ENCODE measurements at regions not wholly inside any gene's neighbourhood (a gene's known extent, or its start where the extent isn't known, plus 50 kb on each side); places are given as distances from the start of the nearest gene placed in this dataset.

GRCh38 chr14:101153691-101154090 lies 250.2 kb upstream of the RTL1 start:
- 79 to 85% methylated on average over 2 of the region's 2 CpGs for WGBS, 2 donors
- H3K4me1 ChIP-seq (ENCODE audit: control insufficient read depth in 1 of 2, insufficient read depth in 2 of 2, low read length in 2 of 2): no peaks in the 10 kb centered on the region
- no peak for ATAC-seq (ENCODE audit: low FRiP score)
- intact Hi-C loops (cut with DNase I): no loop called here
- no peaks in the 10 kb centered on the region for H3K36me3 ChIP-seq (ENCODE audit: control insufficient read depth in 1 of 2, insufficient read depth in 2 of 2, low read length in 1 of 2)
- no peak overlapping the region for H3K27ac ChIP-seq (ENCODE audit: low read depth in 1 of 2, low read length in 2 of 2)
- no peak overlapping the region for H3K4me3 ChIP-seq (ENCODE audit: low read length in 2 of 2)
- H3K9me3 ChIP-seq (ENCODE audit: control insufficient read depth, low read length): peaks cover 2% of the 10 kb centered on the region
- DNase-seq: no peak
- H3K27me3 ChIP-seq (ENCODE audit: control insufficient read depth in 1 of 2, insufficient read depth in 2 of 2, low read length in 1 of 2): no peaks in the 10 kb centered on the region

- Histone ChIP-seq H3K4me1 (ENCODE audit: control insufficient read depth in 1 of 2, insufficient read depth in 2 of 2, low read length in 2 of 2) (no peaks in the 10 kb centered on the region), H3K9me3 (ENCODE audit: control insufficient read depth, low read length) (peaks cover 2% of the 10 kb centered on the region), H3K36me3 (ENCODE audit: control insufficient read depth in 1 of 2, insufficient read depth in 2 of 2, low read length in 1 of 2) (no peaks in the 10 kb centered on the region), H3K27me3 (ENCODE audit: control insufficient read depth in 1 of 2, insufficient read depth in 2 of 2, low read length in 1 of 2) (no peaks in the 10 kb centered on the region), H3K4me3 (ENCODE audit: low read length in 2 of 2) (no peak overlapping the region), H3K27ac (ENCODE audit: low read depth in 1 of 2, low read length in 2 of 2) (no peak overlapping the region)
- DNase-seq (no peak), ATAC-seq (ENCODE audit: low FRiP score) (no peak)
- 76 to 78% methylated on average over 4 of the region's 4 CpGs for WGBS, 2 donors
- intact Hi-C loops (cut with DNase I): no loop called here
Observed at GRCh38 chr14:101155575-101155974, 252.1 kb upstream of the RTL1 start.

GRCh38 chr14:101167428-101167827 lies 263.9 kb upstream of the RTL1 start:
- 61 to 72% methylated on average over 3 of the region's 3 CpGs for WGBS, 2 donors

GRCh38 chr14:101169267-101169666 lies 265.7 kb upstream of the RTL1 start:
- no peaks in the 10 kb centered on the region for H3K4me1 ChIP-seq (ENCODE audit: control insufficient read depth in 1 of 2, insufficient read depth in 2 of 2, low read length in 2 of 2)
- no peaks in the 10 kb centered on the region for H3K27me3 ChIP-seq (ENCODE audit: control insufficient read depth in 1 of 2, insufficient read depth in 2 of 2, low read length in 1 of 2)
- DNase-seq (no peak), ATAC-seq (ENCODE audit: low FRiP score) (no peak)
- intact Hi-C loops (cut with DNase I): no loop called here
- peaks cover 3% of the 10 kb centered on the region for H3K9me3 ChIP-seq (ENCODE audit: control insufficient read depth, low read length)
- no peaks in the 10 kb centered on the region for H3K36me3 ChIP-seq (ENCODE audit: control insufficient read depth in 1 of 2, insufficient read depth in 2 of 2, low read length in 1 of 2)
- H3K27ac ChIP-seq (ENCODE audit: low read depth in 1 of 2, low read length in 2 of 2): no peak overlapping the region
- WGBS, 2 donors: 63 to 69% methylated on average over 8 of the region's 8 CpGs
- H3K4me3 ChIP-seq (ENCODE audit: low read length in 2 of 2): no peak overlapping the region

More at GRCh38 chr14:101167428-101167827, 263.9 kb upstream of the RTL1 start:
- intact Hi-C loops (cut with DNase I): no loop called here
- Histone ChIP-seq H3K27ac (ENCODE audit: low read depth in 1 of 2, low read length in 2 of 2) (no peak overlapping the region), H3K4me3 (ENCODE audit: low read length in 2 of 2) (no peak overlapping the region), H3K36me3 (ENCODE audit: control insufficient read depth in 1 of 2, insufficient read depth in 2 of 2, low read length in 1 of 2) (no peaks in the 10 kb centered on the region), H3K4me1 (ENCODE audit: control insufficient read depth in 1 of 2, insufficient read depth in 2 of 2, low read length in 2 of 2) (no peaks in the 10 kb centered on the region), H3K9me3 (ENCODE audit: control insufficient read depth, low read length) (peaks cover 2% of the 10 kb centered on the region), H3K27me3 (ENCODE audit: control insufficient read depth in 1 of 2, insufficient read depth in 2 of 2, low read length in 1 of 2) (no peaks in the 10 kb centered on the region)
- DNase-seq: no peak
- ATAC-seq (ENCODE audit: low FRiP score): no peak

- DNase-seq (no peak), ATAC-seq (ENCODE audit: low FRiP score) (no peak)
- intact Hi-C loops (cut with DNase I): no loop called here
Observed at GRCh38 chr14:101171650-101172049, 268.1 kb upstream of the RTL1 start.

GRCh38 chr14:101173698-101174521 lies 270.4 kb upstream of the RTL1 start:
- ATAC-seq (ENCODE audit: low FRiP score) (no peak), DNase-seq (no peak)
- no peaks in the 10 kb centered on the region for H3K36me3 ChIP-seq (ENCODE audit: control insufficient read depth in 1 of 2, insufficient read depth in 2 of 2, low read length in 1 of 2)
- WGBS, 2 donors: 65 to 67% methylated on average over 9 of the region's 9 CpGs
- H3K4me1 ChIP-seq (ENCODE audit: control insufficient read depth in 1 of 2, insufficient read depth in 2 of 2, low read length in 2 of 2): no peaks in the 10 kb centered on the region
- intact Hi-C loops (cut with DNase I): no loop called here
- H3K9me3 ChIP-seq (ENCODE audit: control insufficient read depth, low read length): peaks cover 3% of the 10 kb centered on the region
- no peaks in the 10 kb centered on the region for H3K27me3 ChIP-seq (ENCODE audit: control insufficient read depth in 1 of 2, insufficient read depth in 2 of 2, low read length in 1 of 2)
- H3K27ac ChIP-seq (ENCODE audit: low read depth in 1 of 2, low read length in 2 of 2): no peak overlapping the region
- H3K4me3 ChIP-seq (ENCODE audit: low read length in 2 of 2): no peak overlapping the region

More at GRCh38 chr14:101171650-101172049, 268.1 kb upstream of the RTL1 start:
- H3K9me3 ChIP-seq (ENCODE audit: control insufficient read depth, low read length): peaks cover 3% of the 10 kb centered on the region
- no peaks in the 10 kb centered on the region for H3K4me1 ChIP-seq (ENCODE audit: control insufficient read depth in 1 of 2, insufficient read depth in 2 of 2, low read length in 2 of 2)
- 90 to 93% methylated on average over 5 of the region's 5 CpGs for WGBS, 2 donors
- H3K27me3 ChIP-seq (ENCODE audit: control insufficient read depth in 1 of 2, insufficient read depth in 2 of 2, low read length in 1 of 2): no peaks in the 10 kb centered on the region
- H3K4me3 ChIP-seq (ENCODE audit: low read length in 2 of 2): no peak overlapping the region
- H3K36me3 ChIP-seq (ENCODE audit: control insufficient read depth in 1 of 2, insufficient read depth in 2 of 2, low read length in 1 of 2): no peaks in the 10 kb centered on the region
- H3K27ac ChIP-seq (ENCODE audit: low read depth in 1 of 2, low read length in 2 of 2): no peak overlapping the region

GRCh38 chr14:101174522-101174838 lies 271.0 kb upstream of the RTL1 start:
- 73 to 74% methylated on average over 12 of the region's 12 CpGs for WGBS, 2 donors
- DNase-seq (no peak), ATAC-seq (ENCODE audit: low FRiP score) (no peak)
- intact Hi-C loops (cut with DNase I): no loop called here
- Histone ChIP-seq H3K9me3 (ENCODE audit: control insufficient read depth, low read length) (peaks cover 1% of the 10 kb centered on the region), H3K27ac (ENCODE audit: low read depth in 1 of 2, low read length in 2 of 2) (no peak overlapping the region), H3K4me3 (ENCODE audit: low read length in 2 of 2) (no peak overlapping the region), H3K4me1 (ENCODE audit: control insufficient read depth in 1 of 2, insufficient read depth in 2 of 2, low read length in 2 of 2) (no peaks in the 10 kb centered on the region), H3K27me3 (ENCODE audit: control insufficient read depth in 1 of 2, insufficient read depth in 2 of 2, low read length in 1 of 2) (no peaks in the 10 kb centered on the region), H3K36me3 (ENCODE audit: control insufficient read depth in 1 of 2, insufficient read depth in 2 of 2, low read length in 1 of 2) (no peaks in the 10 kb centered on the region)

- no peak overlapping the region for H3K27ac ChIP-seq (ENCODE audit: low read depth in 1 of 2, low read length in 2 of 2)
- DNase-seq: no peak
- ATAC-seq (ENCODE audit: low FRiP score): no peak
- peaks cover 4% of the 10 kb centered on the region for H3K9me3 ChIP-seq (ENCODE audit: control insufficient read depth, low read length)
- no peaks in the 10 kb centered on the region for H3K36me3 ChIP-seq (ENCODE audit: control insufficient read depth in 1 of 2, insufficient read depth in 2 of 2, low read length in 1 of 2)
- no peaks in the 10 kb centered on the region for H3K27me3 ChIP-seq (ENCODE audit: control insufficient read depth in 1 of 2, insufficient read depth in 2 of 2, low read length in 1 of 2)
- intact Hi-C loops (cut with DNase I): no loop called here
- H3K4me1 ChIP-seq (ENCODE audit: control insufficient read depth in 1 of 2, insufficient read depth in 2 of 2, low read length in 2 of 2): no peaks in the 10 kb centered on the region
- WGBS, 2 donors: 80 to 84% methylated on average over 9 of the region's 9 CpGs
- H3K4me3 ChIP-seq (ENCODE audit: low read length in 2 of 2): no peak overlapping the region
Observed at GRCh38 chr14:101174980-101175606, 271.6 kb upstream of the RTL1 start.
